WERI-Rb-1 (cell line): ENCODE measurements at regions not wholly inside any gene's neighbourhood (a gene's known extent, or its start where the extent isn't known, plus 50 kb on each side); places are given as distances from the start of the nearest gene placed in this dataset.
"Not testable (repeated sequence)": the region's sequence is repeated elsewhere in the genome, so short reads cannot be mapped to it uniquely, and the experiment has no call there.

Experiments used
- DNase-seq: peaks from one replicate; pipeline ENCODE4 v3.0.0-alpha.2; 2020
- H3K27ac ChIP-seq: fragments of 250-450 bp; sonication (Bioruptor Pico); 2 replicates; pipeline ENCODE4 v1.5.1; 2020; ENCODE audit warnings: mild to moderate bottlenecking, moderate library complexity
- H3K27me3 ChIP-seq: fragments of 250-450 bp; sonication (Bioruptor Pico); 2 replicates; pipeline ENCODE4 v1.5.1; 2021; ENCODE audit warnings: mild to moderate bottlenecking, low read depth, moderate library complexity; ENCODE audit not compliant: insufficient read depth, severe bottlenecking
- H3K36me3 ChIP-seq: fragments of 250-450 bp; sonication (Bioruptor Pico); 2 replicates; pipeline ENCODE4 v1.5.1; 2020; ENCODE audit warnings: mild to moderate bottlenecking, moderate library complexity
- H3K4me3 ChIP-seq: 2 replicates; pipeline ENCODE4 v1.5.1; 2011; ENCODE audit warnings: low read depth, mild to moderate bottlenecking, control low read depth, low read length
- H3K9me3 ChIP-seq: fragments of 250-450 bp; sonication (Bioruptor Pico); 2 replicates; pipeline ENCODE4 v1.5.1; 2021; ENCODE audit warnings: mild to moderate bottlenecking, moderate library complexity; ENCODE audit not compliant: severe bottlenecking
- TF ChIP-seq, protein P1 (sequence below): IDR thresholded peaks from 2 replicates; pipeline ENCODE4 v1.5.1; 2011; ENCODE audit warnings: low read depth, mild to moderate bottlenecking, control low read depth, inconsistent platforms, low read length

DNA sequence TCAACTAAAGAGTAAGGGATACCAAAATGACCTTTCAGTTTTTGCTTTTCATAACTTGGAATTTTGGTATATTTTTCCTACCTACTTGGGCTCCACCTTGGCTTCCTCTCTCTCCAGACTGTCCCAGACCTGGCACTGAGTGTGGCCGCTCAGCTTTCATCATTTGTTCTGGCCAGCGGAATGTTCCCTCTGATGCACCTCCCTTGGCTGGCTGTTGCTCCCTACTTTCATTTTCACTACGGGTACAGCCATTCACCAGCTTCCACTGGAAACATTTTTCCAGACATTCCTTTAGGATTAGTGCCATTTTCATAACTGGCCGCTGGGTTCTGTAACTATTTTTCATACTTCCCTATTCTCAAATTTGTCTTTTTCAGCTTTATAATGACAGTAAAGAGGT lies 487.4 kb downstream of the TENT5A start:
- no peak for DNase-seq
- Histone ChIP-seq H3K27me3 (no peaks in the 10 kb centered on the region), H3K9me3 (no peaks in the 10 kb centered on the region), H3K4me3 (no peak overlapping the region), H3K27ac (no peak overlapping the region), H3K36me3 (no peaks in the 10 kb centered on the region)
- TF ChIP-seq, protein P1, sequence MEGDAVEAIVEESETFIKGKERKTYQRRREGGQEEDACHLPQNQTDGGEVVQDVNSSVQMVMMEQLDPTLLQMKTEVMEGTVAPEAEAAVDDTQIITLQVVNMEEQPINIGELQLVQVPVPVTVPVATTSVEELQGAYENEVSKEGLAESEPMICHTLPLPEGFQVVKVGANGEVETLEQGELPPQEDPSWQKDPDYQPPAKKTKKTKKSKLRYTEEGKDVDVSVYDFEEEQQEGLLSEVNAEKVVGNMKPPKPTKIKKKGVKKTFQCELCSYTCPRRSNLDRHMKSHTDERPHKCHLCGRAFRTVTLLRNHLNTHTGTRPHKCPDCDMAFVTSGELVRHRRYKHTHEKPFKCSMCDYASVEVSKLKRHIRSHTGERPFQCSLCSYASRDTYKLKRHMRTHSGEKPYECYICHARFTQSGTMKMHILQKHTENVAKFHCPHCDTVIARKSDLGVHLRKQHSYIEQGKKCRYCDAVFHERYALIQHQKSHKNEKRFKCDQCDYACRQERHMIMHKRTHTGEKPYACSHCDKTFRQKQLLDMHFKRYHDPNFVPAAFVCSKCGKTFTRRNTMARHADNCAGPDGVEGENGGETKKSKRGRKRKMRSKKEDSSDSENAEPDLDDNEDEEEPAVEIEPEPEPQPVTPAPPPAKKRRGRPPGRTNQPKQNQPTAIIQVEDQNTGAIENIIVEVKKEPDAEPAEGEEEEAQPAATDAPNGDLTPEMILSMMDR = no peak

DNA sequence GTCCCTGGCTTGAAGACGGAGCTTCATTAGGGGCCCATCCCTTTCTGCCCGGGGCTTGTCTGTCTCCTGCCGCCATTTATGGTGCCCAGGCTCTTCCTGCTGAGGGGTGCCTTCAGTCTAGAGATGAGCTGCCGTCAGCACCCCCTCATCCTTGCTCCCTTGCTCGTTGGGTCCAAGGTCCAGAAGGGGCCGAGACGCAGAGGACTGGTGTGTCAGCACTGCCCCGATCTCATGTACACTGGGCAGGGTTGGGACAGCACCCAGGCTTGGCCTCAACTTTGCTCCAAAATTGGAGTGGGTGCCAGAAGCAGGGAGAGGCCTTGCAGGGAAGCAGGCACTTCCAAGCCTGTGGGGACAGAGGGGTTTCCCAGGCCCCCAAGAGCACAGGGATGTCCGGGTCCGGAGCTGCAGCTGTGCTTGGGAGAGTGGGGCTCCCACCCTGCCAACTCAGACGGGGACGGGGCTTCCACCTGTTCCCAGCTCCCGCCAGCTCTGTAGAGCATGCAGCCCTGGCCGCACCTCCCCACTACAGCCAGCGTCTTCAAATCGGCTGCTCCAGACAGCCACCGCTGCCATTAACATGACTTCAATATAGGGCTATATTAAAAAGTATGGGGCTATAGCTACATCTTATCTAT lies 488.8 kb downstream of the TENT5A start:
- no peak for DNase-seq
- Histone ChIP-seq H3K36me3 (no peaks in the 10 kb centered on the region), H3K27ac (no peak overlapping the region), H3K4me3 (no peak overlapping the region), H3K9me3 (no peaks in the 10 kb centered on the region), H3K27me3 (no peaks in the 10 kb centered on the region)
- TF ChIP-seq, protein P1 = no peak

DNA sequence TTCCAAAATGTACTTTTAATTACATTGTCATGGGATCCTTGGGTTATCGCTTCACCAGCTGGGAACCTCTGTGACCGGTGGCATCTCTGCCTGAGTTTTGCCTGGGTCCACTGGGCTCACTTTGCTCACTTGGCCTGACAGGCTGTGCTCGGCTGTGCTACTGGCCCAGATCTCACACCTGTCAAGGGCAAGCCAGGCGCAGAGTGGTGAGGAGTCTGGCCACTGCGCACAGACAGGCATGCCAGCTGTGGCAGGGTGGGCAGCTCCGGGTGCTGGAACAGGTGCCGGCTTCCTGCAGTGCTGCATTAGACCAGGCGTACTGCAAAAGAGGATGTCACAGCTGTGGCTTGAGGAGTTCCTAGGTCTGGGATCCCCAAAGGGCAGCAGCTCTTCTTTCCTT lies 489.8 kb downstream of the TENT5A start:
- Histone ChIP-seq H3K36me3 (no peaks in the 10 kb centered on the region), H3K4me3 (no peak overlapping the region), H3K9me3 (no peaks in the 10 kb centered on the region), H3K27me3 (no peaks in the 10 kb centered on the region), H3K27ac (no peak overlapping the region)
- DNase-seq = no peak
- TF ChIP-seq, protein P1 = no peak

DNA sequence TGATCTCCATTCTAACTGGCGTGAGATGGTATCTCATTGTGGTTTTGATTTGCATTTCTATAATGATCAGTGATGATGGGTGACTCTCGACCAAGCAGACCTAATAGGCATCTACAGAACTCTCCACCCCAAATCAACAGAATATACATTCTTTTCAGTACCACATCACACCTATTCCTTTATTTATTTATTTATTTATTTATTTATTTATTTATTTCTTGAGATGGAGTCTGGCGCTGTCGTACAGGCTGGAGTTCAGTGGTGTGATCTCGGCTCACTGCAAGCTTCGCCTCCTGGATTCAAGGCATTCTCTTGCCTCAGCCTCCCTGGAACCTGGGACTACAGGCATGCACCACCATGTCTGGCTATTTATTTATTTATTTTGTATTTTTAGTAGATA lies 496.3 kb downstream of the TENT5A start:
- H3K36me3 ChIP-seq, DNase-seq, H3K27ac ChIP-seq, H3K4me3 ChIP-seq, H3K9me3 ChIP-seq, H3K27me3 ChIP-seq: not testable (repeated sequence)

DNA sequence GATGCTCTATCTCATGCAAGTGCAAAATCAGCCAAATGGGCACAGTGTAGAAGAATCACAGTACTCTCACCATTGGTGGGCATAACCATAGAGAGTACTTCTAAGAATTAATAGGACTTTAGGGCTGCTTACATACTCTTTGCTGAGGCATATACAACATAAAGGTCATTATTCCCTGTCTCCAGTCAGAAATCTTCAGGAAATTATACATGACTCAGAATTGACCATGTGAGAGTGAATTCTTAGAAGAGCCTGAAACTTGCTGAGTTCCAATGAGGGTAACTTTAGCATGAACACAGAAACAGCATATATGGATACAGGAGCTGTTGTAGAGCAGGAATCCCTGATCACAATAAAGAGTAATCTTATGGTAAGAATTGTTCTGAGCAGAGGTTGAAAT lies 498.7 kb downstream of the TENT5A start:
- Histone ChIP-seq H3K27ac (no peak overlapping the region), H3K9me3 (no peaks in the 10 kb centered on the region), H3K36me3 (no peaks in the 10 kb centered on the region), H3K4me3 (no peak overlapping the region), H3K27me3 (no peaks in the 10 kb centered on the region)
- TF ChIP-seq, protein P1 = no peak
- no peak for DNase-seq

DNA sequence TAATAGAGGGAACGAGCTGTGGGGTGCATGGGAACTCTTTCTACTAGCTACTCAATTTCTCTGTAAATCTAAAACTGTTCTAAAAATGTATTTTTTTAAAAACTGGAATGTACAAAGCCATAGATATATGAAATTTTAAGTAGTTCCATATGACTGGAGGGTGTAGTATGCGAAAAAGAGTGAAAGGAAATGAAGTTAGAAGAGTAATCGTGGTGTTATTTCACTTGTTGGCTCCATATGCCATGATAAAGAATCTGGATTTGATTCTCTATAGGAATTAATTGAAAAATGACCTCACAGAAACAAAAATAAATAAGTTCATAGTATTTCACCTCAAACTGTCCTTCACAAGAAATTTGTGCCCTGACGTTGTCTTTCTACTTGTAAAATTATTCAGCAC lies 500.2 kb downstream of the TENT5A start:
- Histone ChIP-seq H3K9me3 (no peaks in the 10 kb centered on the region), H3K36me3 (no peaks in the 10 kb centered on the region), H3K4me3 (no peak overlapping the region), H3K27me3 (no peaks in the 10 kb centered on the region), H3K27ac (no peak overlapping the region)
- TF ChIP-seq, protein P1 = no peak
- DNase-seq = no peak
